VCaP (cell line): ENCODE measurements at regions not wholly inside any gene's neighbourhood (a gene's known extent, or its start where the extent isn't known, plus 50 kb on each side); places are given as distances from the start of the nearest gene placed in this dataset.
"Not testable (repeated sequence)": the region's sequence is repeated elsewhere in the genome, so short reads cannot be mapped to it uniquely, and the experiment has no call there.

Experiments
- H3K27ac ChIP-seq: fragments of 450-650 bp; 2 replicates; pipeline ENCODE4 v1.5.1; 2017
- TF ChIP-seq, protein P1 (sequence below): fragments of 450-650 bp; conservative IDR thresholded peaks from 2 replicates; pipeline ENCODE4 v1.5.1; 2017; ENCODE audit warnings: mild to moderate bottlenecking, moderate library complexity

DNA sequence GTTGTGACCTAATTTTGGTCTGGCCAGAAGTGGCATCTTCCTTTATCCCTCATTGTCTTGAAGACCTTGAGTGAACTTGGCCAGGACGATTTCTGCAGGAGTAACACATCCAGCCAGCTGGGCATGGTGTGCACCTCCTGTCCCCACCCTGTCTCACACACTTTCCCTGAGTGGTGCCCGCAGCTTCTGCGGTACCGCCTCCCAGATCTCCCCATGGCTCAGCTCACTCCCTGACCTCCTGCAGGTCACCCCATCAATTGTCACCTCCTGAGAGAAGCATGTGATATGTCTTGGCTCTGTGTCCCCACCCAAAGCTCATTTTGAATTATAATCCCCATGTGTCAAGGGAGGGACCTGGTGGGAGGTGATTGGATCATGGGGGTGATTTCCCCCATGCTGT, 50.2 kb upstream of the TP53I11 start:
- H3K27ac ChIP-seq: no peak overlapping the region
- TF ChIP-seq, protein P1, sequence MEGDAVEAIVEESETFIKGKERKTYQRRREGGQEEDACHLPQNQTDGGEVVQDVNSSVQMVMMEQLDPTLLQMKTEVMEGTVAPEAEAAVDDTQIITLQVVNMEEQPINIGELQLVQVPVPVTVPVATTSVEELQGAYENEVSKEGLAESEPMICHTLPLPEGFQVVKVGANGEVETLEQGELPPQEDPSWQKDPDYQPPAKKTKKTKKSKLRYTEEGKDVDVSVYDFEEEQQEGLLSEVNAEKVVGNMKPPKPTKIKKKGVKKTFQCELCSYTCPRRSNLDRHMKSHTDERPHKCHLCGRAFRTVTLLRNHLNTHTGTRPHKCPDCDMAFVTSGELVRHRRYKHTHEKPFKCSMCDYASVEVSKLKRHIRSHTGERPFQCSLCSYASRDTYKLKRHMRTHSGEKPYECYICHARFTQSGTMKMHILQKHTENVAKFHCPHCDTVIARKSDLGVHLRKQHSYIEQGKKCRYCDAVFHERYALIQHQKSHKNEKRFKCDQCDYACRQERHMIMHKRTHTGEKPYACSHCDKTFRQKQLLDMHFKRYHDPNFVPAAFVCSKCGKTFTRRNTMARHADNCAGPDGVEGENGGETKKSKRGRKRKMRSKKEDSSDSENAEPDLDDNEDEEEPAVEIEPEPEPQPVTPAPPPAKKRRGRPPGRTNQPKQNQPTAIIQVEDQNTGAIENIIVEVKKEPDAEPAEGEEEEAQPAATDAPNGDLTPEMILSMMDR: no peak

DNA sequence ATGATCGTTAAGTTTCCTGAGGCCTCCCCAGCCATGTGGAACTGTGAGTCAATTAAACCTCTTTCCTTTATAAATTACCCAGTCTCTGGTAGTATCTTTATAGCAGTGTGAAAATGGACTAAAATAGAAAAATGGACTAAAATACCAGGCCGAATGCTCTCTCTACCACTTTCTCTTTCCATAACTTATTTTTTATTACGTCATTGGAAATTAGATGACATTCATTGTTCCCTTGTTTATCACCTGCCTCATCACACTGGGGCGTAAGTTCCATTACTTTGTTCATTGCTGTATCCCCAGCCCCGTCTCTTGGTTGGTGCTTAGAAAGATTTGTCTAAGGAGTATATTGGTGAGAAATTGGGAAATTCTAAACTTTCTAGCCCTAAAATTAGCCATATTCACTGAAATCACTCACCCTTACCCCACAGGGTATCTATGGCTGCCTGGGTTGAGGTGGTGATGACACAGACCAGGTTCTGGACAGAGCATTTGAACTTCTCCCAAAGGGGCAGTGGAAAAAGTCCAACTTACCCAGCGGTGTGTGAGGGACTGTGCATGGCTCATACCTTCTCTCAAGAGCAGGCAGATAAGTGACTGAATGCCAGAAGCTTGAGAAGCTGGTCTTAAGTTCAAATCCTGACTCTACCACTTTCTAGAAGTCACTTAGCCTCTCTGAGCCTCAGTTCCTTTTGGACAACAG, 50.9 kb upstream of the TP53I11 start:
- no peak overlapping the region for H3K27ac ChIP-seq
- TF ChIP-seq, protein P1: no peak

DNA sequence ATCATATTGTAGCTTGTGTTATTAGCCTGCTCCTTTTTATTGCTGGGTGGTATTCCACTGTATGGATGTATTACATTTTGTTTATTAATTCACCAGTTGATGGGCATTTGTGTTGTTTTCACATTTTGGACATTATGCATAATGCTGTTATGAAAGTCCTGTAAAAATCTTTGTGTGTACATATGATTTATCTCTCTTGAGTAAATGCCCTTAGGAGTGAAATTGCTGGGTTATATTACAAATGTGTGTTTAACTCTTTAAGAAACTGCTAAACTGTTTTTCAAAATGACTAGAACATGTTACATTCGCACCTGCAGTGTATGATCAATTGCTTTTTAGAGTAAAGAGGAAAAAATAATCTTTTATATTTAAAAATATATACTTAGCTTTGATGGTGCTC, 54.4 kb upstream of the TP53I11 start:
- TF ChIP-seq, protein P1: no peak
- peak overlapping the region; percentile 60 for H3K27ac ChIP-seq

DNA sequence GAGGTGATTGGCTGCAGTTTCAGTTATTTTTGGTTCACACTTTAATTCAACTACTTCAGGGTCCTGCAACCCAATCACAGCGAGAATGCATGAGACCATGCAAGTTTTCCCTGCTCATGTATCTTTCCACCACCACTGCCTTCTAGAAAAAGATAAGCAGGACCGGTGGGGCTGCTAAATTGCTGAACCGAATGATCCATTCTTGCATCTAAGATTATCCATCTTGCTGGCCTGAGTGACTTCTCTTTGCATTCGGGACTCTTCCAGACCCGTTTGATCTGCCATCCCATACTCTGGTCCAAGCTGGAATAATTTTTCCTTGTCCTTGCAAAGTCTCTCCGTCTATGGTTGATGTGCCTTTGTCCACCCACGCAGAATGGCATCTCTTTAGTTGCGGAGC, 56.3 kb upstream of the TP53I11 start:
- H3K27ac ChIP-seq: no peak overlapping the region
- TF ChIP-seq, protein P1: no peak

DNA sequence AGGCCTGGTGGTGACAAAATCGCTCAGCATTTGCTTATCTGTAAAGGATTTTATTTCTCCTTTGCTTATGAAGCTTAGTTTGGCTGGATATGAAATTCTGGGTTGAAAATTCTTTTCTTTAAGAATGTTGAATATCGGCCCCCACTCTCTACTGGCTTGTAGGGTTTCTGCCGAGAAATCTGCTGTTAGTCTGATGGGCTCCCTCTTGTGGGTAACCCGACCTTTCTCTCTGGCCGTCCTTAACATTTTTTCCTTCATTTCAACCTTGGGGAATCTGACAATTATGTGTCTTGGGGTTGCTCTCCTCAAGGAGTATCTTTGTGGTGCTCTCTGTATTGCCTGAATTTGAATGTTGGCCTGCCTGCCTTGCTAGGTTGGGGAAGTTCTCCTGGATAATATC, 65.3 kb upstream of the TP53I11 start:
- not testable (repeated sequence) for H3K27ac ChIP-seq

DNA sequence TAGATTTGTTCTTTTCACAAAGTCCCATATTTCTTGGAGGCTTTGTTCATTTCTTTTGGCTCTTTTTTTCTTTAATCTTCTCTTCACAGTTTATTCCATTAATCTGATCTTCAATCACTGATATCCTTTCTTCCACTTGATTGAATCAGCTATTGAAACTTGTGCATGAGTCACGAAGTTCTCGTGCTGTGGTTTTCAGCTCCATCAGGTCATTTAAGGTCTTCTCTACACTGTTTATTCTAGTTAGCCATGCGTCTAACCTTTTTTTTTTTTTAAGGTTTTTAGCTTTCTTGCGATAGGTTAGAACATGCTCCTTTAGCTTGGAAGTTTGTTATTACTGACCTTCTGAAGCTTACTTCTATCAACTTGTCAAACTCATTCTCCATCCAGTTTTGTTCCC, 65.8 kb upstream of the TP53I11 start:
- not testable (repeated sequence) for H3K27ac ChIP-seq

DNA sequence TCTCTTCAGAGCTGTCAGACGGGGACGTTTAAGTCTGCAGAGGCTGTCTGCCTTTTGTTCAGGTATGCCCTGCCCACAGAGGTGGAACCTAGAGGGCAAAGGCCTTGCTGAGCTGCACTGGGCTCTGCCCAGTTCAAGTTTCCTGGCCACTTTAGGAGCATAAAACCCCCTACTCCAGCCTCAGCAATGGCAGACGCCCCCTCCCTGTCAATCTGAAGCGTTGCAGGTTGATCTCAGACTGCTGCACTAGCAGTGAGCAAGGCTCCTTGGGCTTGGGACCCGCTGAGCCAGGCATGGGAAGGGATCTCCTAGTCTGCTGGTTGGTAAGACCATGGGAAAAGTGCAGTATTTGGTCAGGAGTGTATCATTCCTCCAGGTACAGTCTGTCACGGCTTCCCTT, 66.6 kb upstream of the TP53I11 start:
- TF ChIP-seq, protein P1: 0 out of 2 replicates have a peak, but pooled peaks have one; percentile 9
- no peak overlapping the region for H3K27ac ChIP-seq

DNA sequence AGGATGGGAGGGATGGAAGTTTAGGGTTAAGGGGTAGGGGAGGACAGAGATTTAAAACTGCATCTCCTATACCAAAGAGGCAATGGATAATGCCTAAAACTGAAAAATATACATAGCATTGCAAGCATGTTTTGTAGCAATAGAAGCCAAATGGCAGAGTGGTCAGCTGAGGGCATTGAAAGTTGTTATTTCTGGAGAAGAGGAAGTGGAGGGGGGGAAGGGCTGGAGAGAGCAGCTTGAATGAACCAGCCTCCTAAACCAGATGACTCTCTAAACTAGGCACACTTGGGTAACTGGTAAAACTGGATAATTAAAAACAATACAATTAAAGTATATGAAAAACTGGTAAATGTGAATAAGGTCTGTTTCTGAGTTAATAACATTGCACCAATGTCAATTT, 70.3 kb upstream of the TP53I11 start:
- TF ChIP-seq, protein P1: no peak
- H3K27ac ChIP-seq: no peak overlapping the region

DNA sequence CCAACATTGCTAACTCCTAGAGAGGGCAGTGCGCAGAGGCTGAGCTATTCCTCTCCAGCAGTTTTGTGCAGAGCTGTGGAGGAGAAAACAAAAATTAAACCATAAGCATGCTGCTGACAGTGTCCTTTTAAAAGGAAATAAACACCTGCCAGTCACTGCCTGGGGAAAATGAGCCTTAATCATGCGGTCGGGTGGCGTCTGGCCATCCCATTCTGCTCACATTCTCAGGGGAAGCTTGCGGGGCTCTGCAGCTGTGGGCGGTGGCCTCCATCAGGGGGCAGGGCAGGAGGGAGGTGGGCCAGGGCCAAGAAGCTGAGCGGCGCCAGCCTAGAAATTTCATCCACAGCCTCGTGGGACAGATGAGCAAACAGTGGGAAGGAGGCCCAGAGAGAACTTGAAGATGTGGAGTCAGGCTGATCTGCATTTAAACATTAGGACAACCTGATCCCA, 71.0 kb upstream of the TP53I11 start:
- H3K27ac ChIP-seq: no peak overlapping the region
- TF ChIP-seq, protein P1: no peak
